Fibroblast of lung (primary cell): ENCODE measurements at regions not wholly inside any gene's neighbourhood (a gene's known extent, or its start where the extent isn't known, plus 50 kb on each side); places are given as distances from the start of the nearest gene placed in this dataset.

ENCODE experiments used
- EZH2 ChIP-seq: IDR thresholded peaks from 2 replicates; pipeline ENCODE4 v1.5.1; 2012; ENCODE audit warnings: low read length, control low read depth, mild to moderate bottlenecking; ENCODE audit errors: missing control alignments
- TF ChIP-seq, protein P1 (sequence below), 2 donors: IDR thresholded peaks in 1 of 2; conservative IDR thresholded peaks in 1 of 2; 1 replicate in 1 of 2; 2 replicates in 1 of 2; pipeline ENCODE4 v1.5.1; 2011 to 2012; ENCODE audit warnings: low read length in 2 of 2, control low read depth in 1 of 2, inconsistent platforms in 1 of 2, low read depth in 1 of 2, mild to moderate bottlenecking in 1 of 2

DNA sequence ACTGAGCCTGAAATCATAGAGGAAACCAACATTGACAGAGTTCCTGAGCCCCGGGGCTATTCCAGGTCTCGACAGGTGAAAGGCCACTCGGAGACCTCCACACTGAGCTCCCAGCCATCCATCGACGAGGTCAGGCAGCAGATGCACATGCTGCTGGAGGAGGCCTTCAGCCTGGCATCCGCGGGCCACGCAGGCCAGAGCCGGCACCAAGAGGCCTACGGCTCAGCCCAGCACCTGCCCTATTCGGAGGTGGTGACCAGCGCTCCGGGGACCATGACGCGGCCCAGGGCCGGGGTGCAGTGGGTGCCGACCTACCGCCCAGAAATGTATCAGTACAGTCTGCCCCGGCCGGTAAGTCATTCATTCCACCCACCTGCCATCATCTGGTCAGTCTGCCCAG lies 54.9 kb downstream of the C11orf91 start:
- TF ChIP-seq EZH2, result no peak
- TF ChIP-seq, protein P1, sequence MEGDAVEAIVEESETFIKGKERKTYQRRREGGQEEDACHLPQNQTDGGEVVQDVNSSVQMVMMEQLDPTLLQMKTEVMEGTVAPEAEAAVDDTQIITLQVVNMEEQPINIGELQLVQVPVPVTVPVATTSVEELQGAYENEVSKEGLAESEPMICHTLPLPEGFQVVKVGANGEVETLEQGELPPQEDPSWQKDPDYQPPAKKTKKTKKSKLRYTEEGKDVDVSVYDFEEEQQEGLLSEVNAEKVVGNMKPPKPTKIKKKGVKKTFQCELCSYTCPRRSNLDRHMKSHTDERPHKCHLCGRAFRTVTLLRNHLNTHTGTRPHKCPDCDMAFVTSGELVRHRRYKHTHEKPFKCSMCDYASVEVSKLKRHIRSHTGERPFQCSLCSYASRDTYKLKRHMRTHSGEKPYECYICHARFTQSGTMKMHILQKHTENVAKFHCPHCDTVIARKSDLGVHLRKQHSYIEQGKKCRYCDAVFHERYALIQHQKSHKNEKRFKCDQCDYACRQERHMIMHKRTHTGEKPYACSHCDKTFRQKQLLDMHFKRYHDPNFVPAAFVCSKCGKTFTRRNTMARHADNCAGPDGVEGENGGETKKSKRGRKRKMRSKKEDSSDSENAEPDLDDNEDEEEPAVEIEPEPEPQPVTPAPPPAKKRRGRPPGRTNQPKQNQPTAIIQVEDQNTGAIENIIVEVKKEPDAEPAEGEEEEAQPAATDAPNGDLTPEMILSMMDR (conservative IDR thresholded peaks at IDR 0.05 in 1 of 2, IDR thresholded peaks at IDR 0.05 in 1 of 2; ENCODE audit: low read depth in 1 of 2, low read length in 2 of 2), result no peak
